SK-N-SH treated with all-trans-retinoic acid at 6 μM for 48 hours (cell line): ENCODE measurements at regions not wholly inside any gene's neighbourhood (a gene's known extent, or its start where the extent isn't known, plus 50 kb on each side); places are given as distances from the start of the nearest gene placed in this dataset.

Experiments
- ATAC-seq: fragments of 200-7000 bp; cut with Tn5 transposase; 3 replicates; pipeline ENCODE4 v1.9.1; 2020; ENCODE audit warnings: mild to moderate bottlenecking, moderate library complexity
- ARNTL ChIP-seq: fragments of 450-650 bp; formaldehyde crosslinking; IDR thresholded peaks from 2 replicates; pipeline ENCODE4 v1.5.0; 2020; ENCODE audit warnings: low read depth, mild to moderate bottlenecking, moderate library complexity, borderline replicate concordance
- BACH2 ChIP-seq: fragments of 250-450 bp; sonication (Bioruptor Pico); IDR thresholded peaks from 2 replicates; pipeline ENCODE4 v1.9.0; 2021; ENCODE audit warnings: mild to moderate bottlenecking, borderline replicate concordance
- CSDC2 ChIP-seq: fragments of 250-450 bp; sonication (Bioruptor Pico); IDR thresholded peaks from 2 replicates; pipeline ENCODE4 v1.5.0; 2020; ENCODE audit warnings: mild to moderate bottlenecking, moderate library complexity
- ESRRG ChIP-seq: fragments of 250-450 bp; sonication (Bioruptor Pico); IDR thresholded peaks from 2 replicates; pipeline ENCODE4 v1.6.1; 2021; ENCODE audit warnings: mild to moderate bottlenecking
- GLIS3 ChIP-seq: fragments of 250-450 bp; sonication (Bioruptor Pico); IDR thresholded peaks from 2 replicates; pipeline ENCODE4 v1.5.0; 2020; ENCODE audit warnings: mild to moderate bottlenecking, moderate library complexity
- ISL1 ChIP-seq: fragments of 250-450 bp; sonication (Bioruptor Pico); IDR thresholded peaks from 2 replicates; pipeline ENCODE4 v2.1.2; 2022; ENCODE audit warnings: mild to moderate bottlenecking, moderate library complexity
- OSR1 ChIP-seq: fragments of 250-450 bp; sonication (Bioruptor Pico); IDR thresholded peaks from 2 replicates; pipeline ENCODE4 v1.8.0; 2022; ENCODE audit warnings: moderate library complexity, mild to moderate bottlenecking, inconsistent platforms
- PPARA ChIP-seq: fragments of 250-450 bp; sonication (Bioruptor Pico); IDR thresholded peaks from 2 replicates; pipeline ENCODE4 v1.5.0; 2020; ENCODE audit warnings: mild to moderate bottlenecking, borderline replicate concordance
- RARB ChIP-seq: fragments of 250-450 bp; sonication (Bioruptor Pico); IDR thresholded peaks from 2 replicates; pipeline ENCODE4 v1.8.0; 2021; ENCODE audit warnings: mild to moderate bottlenecking, moderate library complexity
- SNAI2 ChIP-seq: fragments of 250-450 bp; sonication (Bioruptor Pico); IDR thresholded peaks from 2 replicates; pipeline ENCODE4 v1.5.0; 2020; ENCODE audit warnings: mild to moderate bottlenecking, moderate library complexity
- TCF4 ChIP-seq: fragments of 250-450 bp; sonication (Bioruptor Pico); IDR thresholded peaks from 2 replicates; pipeline ENCODE4 v1.8.0; 2021; ENCODE audit warnings: mild to moderate bottlenecking, moderate library complexity, borderline replicate concordance
- TOX ChIP-seq: fragments of 250-450 bp; sonication (Bioruptor Pico); IDR thresholded peaks from 2 replicates; pipeline ENCODE4 v1.8.0; 2021; ENCODE audit warnings: mild to moderate bottlenecking, moderate library complexity, borderline replicate concordance
- ZC3H10 ChIP-seq: fragments of 250-450 bp; sonication (Bioruptor Pico); IDR thresholded peaks from 2 replicates; pipeline ENCODE4 v1.5.1; 2021; ENCODE audit warnings: mild to moderate bottlenecking, moderate library complexity
- ZFP3 ChIP-seq: fragments of 250-450 bp; sonication (Bioruptor Pico); IDR thresholded peaks from 2 replicates; pipeline ENCODE4 v1.5.0; 2020; ENCODE audit warnings: mild to moderate bottlenecking, moderate library complexity
- ZFP30 ChIP-seq: fragments of 450-650 bp; formaldehyde crosslinking; IDR thresholded peaks from 2 replicates; pipeline ENCODE4 v1.5.0; 2022; ENCODE audit warnings: mild to moderate bottlenecking, moderate library complexity
- ZNF70 ChIP-seq: fragments of 450-650 bp; formaldehyde crosslinking; IDR thresholded peaks from 2 replicates; pipeline ENCODE4 v1.5.0; 2020; ENCODE audit warnings: mild to moderate bottlenecking, moderate library complexity
- ZNF8 ChIP-seq: fragments of 450-650 bp; formaldehyde crosslinking; IDR thresholded peaks from 2 replicates; pipeline ENCODE4 v1.5.0; 2020; ENCODE audit warnings: mild to moderate bottlenecking, moderate library complexity
- TF ChIP-seq, protein P1 (sequence below): fragments of 250-450 bp; sonication (Bioruptor Pico); IDR thresholded peaks from 2 replicates; pipeline ENCODE4 v1.5.1; 2020; ENCODE audit warnings: low read depth, mild to moderate bottlenecking, moderate library complexity
- TF ChIP-seq, protein P2 (sequence below): fragments of 250-450 bp; sonication (Bioruptor Pico); IDR thresholded peaks from 2 replicates; pipeline ENCODE4 v1.5.1; 2021; ENCODE audit warnings: mild to moderate bottlenecking, moderate library complexity
- TF ChIP-seq, protein P3 (sequence below): fragments of 250-450 bp; sonication (Bioruptor Pico); IDR thresholded peaks from 2 replicates; pipeline ENCODE4 v1.5.0; 2020; ENCODE audit warnings: mild to moderate bottlenecking, moderate library complexity
- TF ChIP-seq, protein P4 (sequence below): fragments of 250-450 bp; sonication (Bioruptor Pico); IDR thresholded peaks from 2 replicates; pipeline ENCODE4 v1.8.0; 2020; ENCODE audit warnings: mild to moderate bottlenecking, moderate library complexity, borderline replicate concordance
- TF ChIP-seq, protein P5 (sequence below): fragments of 250-450 bp; sonication (Bioruptor Pico); IDR thresholded peaks from 2 replicates; pipeline ENCODE4 v1.8.0; 2021; ENCODE audit warnings: low read depth, mild to moderate bottlenecking, moderate library complexity, borderline replicate concordance

DNA sequence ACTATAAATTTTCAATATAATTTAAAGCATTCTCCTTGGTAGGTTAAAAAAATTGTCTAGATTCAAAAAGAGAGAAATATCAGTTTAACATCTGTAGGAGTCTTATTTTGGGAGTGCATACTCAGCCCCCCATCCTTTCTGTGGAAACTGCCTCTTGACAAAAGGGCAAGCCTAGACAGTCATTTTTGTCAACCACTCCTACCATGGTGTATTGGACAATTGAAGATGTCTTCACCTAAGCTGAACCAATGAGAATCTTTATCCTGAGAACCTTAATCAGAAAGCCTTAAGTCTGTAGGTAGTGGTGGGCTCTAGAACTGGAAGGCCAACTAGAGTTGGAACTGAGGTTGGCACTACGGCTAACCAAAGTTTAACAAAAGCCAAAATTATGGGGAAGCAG, 65.7 kb upstream of the MED13 start:
- no peak for TF ChIP-seq ARNTL (CRISPR knock-in tag)
- no peak for TF ChIP-seq BACH2 (CRISPR knock-in tag)
- no peak for TF ChIP-seq ESRRG (CRISPR knock-in tag)
- TF ChIP-seq PPARA (CRISPR knock-in tag) = no peak
- no peak for TF ChIP-seq ZFP30 (CRISPR knock-in tag)
- no peak for TF ChIP-seq OSR1 (CRISPR knock-in tag)
- TF ChIP-seq, protein P1, sequence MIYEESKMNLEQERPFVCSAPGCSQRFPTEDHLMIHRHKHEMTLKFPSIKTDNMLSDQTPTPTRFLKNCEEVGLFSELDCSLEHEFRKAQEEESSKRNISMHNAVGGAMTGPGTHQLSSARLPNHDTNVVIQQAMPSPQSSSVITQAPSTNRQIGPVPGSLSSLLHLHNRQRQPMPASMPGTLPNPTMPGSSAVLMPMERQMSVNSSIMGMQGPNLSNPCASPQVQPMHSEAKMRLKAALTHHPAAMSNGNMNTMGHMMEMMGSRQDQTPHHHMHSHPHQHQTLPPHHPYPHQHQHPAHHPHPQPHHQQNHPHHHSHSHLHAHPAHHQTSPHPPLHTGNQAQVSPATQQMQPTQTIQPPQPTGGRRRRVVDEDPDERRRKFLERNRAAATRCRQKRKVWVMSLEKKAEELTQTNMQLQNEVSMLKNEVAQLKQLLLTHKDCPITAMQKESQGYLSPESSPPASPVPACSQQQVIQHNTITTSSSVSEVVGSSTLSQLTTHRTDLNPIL = no peak
- no peak for TF ChIP-seq RARB
- TF ChIP-seq ZFP3 (CRISPR knock-in tag) = no peak
- TF ChIP-seq ISL1 (CRISPR knock-in tag) = no peak
- TF ChIP-seq, protein P2, sequence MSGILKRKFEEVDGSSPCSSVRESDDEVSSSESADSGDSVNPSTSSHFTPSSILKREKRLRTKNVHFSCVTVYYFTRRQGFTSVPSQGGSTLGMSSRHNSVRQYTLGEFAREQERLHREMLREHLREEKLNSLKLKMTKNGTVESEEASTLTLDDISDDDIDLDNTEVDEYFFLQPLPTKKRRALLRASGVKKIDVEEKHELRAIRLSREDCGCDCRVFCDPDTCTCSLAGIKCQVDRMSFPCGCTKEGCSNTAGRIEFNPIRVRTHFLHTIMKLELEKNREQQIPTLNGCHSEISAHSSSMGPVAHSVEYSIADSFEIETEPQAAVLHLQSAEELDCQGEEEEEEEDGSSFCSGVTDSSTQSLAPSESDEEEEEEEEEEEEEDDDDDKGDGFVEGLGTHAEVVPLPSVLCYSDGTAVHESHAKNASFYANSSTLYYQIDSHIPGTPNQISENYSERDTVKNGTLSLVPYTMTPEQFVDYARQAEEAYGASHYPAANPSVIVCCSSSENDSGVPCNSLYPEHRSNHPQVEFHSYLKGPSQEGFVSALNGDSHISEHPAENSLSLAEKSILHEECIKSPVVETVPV (CRISPR knock-in tag) = no peak
- TF ChIP-seq ZC3H10 (CRISPR knock-in tag) = no peak
- no peak for TF ChIP-seq TOX (CRISPR knock-in tag)
- TF ChIP-seq CSDC2 (CRISPR knock-in tag) = no peak
- TF ChIP-seq, protein P3, sequence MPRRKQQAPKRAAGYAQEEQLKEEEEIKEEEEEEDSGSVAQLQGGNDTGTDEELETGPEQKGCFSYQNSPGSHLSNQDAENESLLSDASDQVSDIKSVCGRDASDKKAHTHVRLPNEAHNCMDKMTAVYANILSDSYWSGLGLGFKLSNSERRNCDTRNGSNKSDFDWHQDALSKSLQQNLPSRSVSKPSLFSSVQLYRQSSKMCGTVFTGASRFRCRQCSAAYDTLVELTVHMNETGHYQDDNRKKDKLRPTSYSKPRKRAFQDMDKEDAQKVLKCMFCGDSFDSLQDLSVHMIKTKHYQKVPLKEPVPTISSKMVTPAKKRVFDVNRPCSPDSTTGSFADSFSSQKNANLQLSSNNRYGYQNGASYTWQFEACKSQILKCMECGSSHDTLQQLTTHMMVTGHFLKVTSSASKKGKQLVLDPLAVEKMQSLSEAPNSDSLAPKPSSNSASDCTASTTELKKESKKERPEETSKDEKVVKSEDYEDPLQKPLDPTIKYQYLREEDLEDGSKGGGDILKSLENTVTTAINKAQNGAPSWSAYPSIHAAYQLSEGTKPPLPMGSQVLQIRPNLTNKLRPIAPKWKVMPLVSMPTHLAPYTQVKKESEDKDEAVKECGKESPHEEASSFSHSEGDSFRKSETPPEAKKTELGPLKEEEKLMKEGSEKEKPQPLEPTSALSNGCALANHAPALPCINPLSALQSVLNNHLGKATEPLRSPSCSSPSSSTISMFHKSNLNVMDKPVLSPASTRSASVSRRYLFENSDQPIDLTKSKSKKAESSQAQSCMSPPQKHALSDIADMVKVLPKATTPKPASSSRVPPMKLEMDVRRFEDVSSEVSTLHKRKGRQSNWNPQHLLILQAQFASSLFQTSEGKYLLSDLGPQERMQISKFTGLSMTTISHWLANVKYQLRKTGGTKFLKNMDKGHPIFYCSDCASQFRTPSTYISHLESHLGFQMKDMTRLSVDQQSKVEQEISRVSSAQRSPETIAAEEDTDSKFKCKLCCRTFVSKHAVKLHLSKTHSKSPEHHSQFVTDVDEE = no peak
- TF ChIP-seq, all 23 proteins: peak for 0
- ATAC-seq = no peak

DNA sequence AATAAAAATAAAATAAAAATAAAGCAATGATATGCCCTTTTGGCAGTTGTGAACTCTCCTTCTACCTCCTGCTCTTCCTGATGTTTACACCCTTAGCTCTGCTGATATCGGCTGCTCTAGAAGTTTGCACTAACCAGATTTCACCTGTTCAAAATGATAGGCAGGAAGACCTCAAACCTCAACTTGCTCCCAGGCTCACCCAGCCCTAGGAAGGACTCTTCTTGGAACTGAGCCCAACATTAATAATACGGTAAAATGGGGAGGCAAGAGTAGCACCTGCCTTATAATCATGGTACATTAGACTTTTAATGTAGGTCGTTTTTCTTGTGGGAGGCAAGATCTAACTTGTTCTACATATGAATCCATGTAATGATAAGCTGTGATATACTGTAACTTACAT, 61.2 kb upstream of the MED13 start:
- no peak for TF ChIP-seq ZFP30 (CRISPR knock-in tag)
- no peak for TF ChIP-seq OSR1 (CRISPR knock-in tag)
- TF ChIP-seq, all 23 proteins: peak for 0
- ATAC-seq = no peak

DNA sequence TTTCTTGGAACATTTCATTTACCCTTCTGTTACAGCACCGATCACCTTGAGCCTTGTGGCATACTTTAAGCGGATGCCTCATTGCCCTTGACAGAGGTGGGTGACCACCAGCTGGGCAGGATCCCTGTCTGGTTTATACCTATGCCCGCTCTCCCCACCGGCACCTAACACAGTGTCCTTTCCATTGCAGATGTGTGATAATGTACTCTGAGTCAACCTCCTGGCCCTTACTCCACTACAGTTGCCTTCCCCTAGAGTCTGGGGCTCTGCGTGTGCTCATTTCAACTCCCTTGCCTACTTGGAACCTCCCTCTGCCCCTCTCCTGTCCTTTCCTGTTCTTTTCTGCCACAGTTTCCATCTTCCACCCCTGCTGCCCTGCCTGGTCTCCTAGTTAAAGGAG, 60.2 kb upstream of the MED13 start:
- TF ChIP-seq, protein P1 = no peak
- TF ChIP-seq SNAI2 (CRISPR knock-in tag) (no peak), ESRRG (CRISPR knock-in tag) (no peak), GLIS3 (CRISPR knock-in tag) (no peak), ZC3H10 (CRISPR knock-in tag) (no peak), ZNF70 (CRISPR knock-in tag) (no peak), TOX (CRISPR knock-in tag) (no peak), ISL1 (CRISPR knock-in tag) (no peak), TCF4 (CRISPR knock-in tag) (no peak), BACH2 (CRISPR knock-in tag) (no peak), ZNF8 (CRISPR knock-in tag) (no peak), ZFP3 (CRISPR knock-in tag) (no peak), CSDC2 (CRISPR knock-in tag) (no peak), ZFP30 (CRISPR knock-in tag) (no peak)
- TF ChIP-seq, protein P4, sequence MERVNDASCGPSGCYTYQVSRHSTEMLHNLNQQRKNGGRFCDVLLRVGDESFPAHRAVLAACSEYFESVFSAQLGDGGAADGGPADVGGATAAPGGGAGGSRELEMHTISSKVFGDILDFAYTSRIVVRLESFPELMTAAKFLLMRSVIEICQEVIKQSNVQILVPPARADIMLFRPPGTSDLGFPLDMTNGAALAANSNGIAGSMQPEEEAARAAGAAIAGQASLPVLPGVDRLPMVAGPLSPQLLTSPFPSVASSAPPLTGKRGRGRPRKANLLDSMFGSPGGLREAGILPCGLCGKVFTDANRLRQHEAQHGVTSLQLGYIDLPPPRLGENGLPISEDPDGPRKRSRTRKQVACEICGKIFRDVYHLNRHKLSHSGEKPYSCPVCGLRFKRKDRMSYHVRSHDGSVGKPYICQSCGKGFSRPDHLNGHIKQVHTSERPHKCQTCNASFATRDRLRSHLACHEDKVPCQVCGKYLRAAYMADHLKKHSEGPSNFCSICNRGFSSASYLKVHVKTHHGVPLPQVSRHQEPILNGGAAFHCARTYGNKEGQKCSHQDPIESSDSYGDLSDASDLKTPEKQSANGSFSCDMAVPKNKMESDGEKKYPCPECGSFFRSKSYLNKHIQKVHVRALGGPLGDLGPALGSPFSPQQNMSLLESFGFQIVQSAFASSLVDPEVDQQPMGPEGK (CRISPR knock-in tag) = no peak
- TF ChIP-seq, protein P5, sequence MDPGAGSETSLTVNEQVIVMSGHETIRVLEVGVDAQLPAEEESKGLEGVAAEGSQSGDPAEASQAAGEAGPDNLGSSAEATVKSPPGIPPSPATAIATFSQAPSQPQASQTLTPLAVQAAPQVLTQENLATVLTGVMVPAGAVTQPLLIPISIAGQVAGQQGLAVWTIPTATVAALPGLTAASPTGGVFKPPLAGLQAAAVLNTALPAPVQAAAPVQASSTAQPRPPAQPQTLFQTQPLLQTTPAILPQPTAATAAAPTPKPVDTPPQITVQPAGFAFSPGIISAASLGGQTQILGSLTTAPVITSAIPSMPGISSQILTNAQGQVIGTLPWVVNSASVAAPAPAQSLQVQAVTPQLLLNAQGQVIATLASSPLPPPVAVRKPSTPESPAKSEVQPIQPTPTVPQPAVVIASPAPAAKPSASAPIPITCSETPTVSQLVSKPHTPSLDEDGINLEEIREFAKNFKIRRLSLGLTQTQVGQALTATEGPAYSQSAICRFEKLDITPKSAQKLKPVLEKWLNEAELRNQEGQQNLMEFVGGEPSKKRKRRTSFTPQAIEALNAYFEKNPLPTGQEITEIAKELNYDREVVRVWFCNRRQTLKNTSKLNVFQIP (CRISPR knock-in tag) = no peak
- TF ChIP-seq, all 23 proteins: peak for 0
- no peak for ATAC-seq
